ENCODE measurements at regions not wholly inside any gene's neighbourhood (a gene's known extent, or its start where the extent isn't known, plus 50 kb on each side); places are given as distances from the start of the nearest gene placed in this dataset.

- DNase-seq (ENCODE audit: low spot score): no peak
- TF ChIP-seq CTCF (IDR thresholded peaks at IDR 0.05; ENCODE audit: borderline replicate concordance, control extremely low read depth, extremely low read depth, insufficient read depth, missing control alignments): no peak
- in situ Hi-C loops (cut with MboI; ENCODE audit: low sequenced_read_pairs, unreplicated experiment): no loop called here
Observed at GRCh38 chr3:31180274-31180673, 285.8 kb upstream of the GADL1 start.

GRCh38 chr3:31181661-31182060, 287.2 kb upstream of the GADL1 start:
- no peak for DNase-seq (ENCODE audit: low spot score)
- no peak for TF ChIP-seq CTCF (IDR thresholded peaks at IDR 0.05; ENCODE audit: borderline replicate concordance, control extremely low read depth, extremely low read depth, insufficient read depth, missing control alignments)
- in situ Hi-C loops (cut with MboI; ENCODE audit: low sequenced_read_pairs, unreplicated experiment): no loop called here

- in situ Hi-C loops (cut with MboI; ENCODE audit: low sequenced_read_pairs, unreplicated experiment): no loop called here
- TF ChIP-seq CTCF (IDR thresholded peaks at IDR 0.05; ENCODE audit: borderline replicate concordance, control extremely low read depth, extremely low read depth, insufficient read depth, missing control alignments): no peak
- no peak for DNase-seq (ENCODE audit: low spot score)
Observed at GRCh38 chr3:31182661-31183060, 288.2 kb upstream of the GADL1 start.

GRCh38 chr3:31184261-31185061, 290.0 kb upstream of the GADL1 start:
- in situ Hi-C loops (cut with MboI; ENCODE audit: low sequenced_read_pairs, unreplicated experiment): no loop called here
- no peak for TF ChIP-seq CTCF (IDR thresholded peaks at IDR 0.05; ENCODE audit: borderline replicate concordance, control extremely low read depth, extremely low read depth, insufficient read depth, missing control alignments)
- DNase-seq (ENCODE audit: low spot score): no peak

GRCh38 chr3:31185062-31185357, 290.5 kb upstream of the GADL1 start:
- in situ Hi-C loops (cut with MboI; ENCODE audit: low sequenced_read_pairs, unreplicated experiment): no loop called here
- no peak for TF ChIP-seq CTCF (IDR thresholded peaks at IDR 0.05; ENCODE audit: borderline replicate concordance, control extremely low read depth, extremely low read depth, insufficient read depth, missing control alignments)
- DNase-seq (ENCODE audit: low spot score): no peak

GRCh38 chr3:31186041-31186440, 291.6 kb upstream of the GADL1 start:
- no peak for DNase-seq (ENCODE audit: low spot score)
- TF ChIP-seq CTCF (IDR thresholded peaks at IDR 0.05; ENCODE audit: borderline replicate concordance, control extremely low read depth, extremely low read depth, insufficient read depth, missing control alignments): no peak
- in situ Hi-C loops (cut with MboI; ENCODE audit: low sequenced_read_pairs, unreplicated experiment): no loop called here

Data from GM13976 (cell line).